ENCODE measurements at regions not wholly inside any gene's neighbourhood (a gene's known extent, or its start where the extent isn't known, plus 50 kb on each side); places are given as distances from the start of the nearest gene placed in this dataset.

DNA sequence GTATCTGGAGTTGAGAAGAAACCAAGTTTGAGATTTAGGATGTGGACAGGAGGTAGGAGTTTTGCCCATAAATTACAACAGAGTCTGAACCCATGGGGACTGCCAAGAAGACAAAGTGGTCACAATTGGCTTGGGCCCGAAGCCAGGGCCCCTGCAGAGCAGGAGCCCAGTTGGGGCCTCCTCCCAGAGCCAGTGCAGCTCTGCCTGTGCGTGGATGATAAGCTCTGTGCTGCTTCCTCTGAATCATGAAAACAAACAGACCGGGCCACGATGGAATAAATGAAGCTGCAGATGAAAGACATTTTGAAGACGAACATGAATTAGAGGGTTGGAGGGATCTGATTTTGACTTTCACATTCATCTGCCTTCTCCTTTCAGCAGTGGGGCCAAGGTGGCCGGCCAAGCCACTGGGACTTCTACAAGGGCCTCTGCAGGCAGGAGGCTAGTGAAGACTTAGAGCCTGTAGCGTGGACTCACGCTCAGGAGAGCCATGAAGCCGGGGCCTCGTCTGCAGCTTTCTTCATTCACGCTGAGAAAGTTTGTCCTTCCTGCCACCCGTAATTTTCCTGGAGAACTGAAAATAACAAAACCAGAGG is 156.8 kb upstream of the LYZL1 start:
- no peak for DNase-seq

DNA sequence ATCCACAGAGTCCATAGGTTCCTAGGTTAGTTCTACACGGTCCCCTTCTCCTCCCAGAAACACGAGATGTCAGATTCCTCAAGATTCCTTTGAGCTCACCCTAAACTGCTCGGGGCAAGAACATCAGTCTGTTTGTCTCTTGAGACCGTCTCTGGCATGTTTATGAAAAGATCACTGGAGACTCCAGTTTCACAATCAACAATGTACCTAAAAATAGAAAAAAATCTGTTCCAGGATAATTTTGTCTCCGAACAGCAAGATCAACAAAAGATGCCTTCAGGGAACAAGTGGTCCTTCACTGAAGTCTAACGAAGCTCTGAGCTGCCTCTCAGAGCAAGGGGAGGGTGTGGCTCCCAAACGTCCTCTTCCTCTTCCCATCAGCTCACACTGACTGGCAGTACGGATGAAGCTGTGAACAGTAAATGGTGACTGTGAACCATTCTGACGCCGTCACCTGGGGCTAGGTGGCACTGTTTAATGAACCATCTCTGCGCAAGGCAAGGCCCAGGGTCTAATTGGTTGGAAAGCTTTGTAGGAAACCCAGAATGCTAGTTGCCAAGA is 156.2 kb upstream of the LYZL1 start:
- no peak for DNase-seq

DNA sequence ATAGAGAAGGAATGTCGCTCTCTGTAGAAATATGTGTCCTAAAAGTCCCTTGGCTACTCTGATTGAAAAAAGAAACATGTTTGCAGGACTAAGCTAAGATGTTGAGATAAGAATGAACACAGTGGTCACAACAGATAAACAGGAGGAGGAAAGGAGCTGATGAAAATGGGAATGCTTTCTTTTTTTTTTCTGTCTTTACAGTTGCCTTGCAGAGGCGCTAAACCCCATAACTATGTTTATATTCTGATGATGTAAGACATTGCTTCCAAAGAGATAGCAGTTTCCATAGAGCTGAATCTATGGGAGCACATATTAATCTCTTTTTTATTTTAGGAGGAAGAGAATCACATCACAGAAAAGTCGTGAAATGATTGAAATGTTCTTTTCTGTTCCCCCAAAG is 153.5 kb upstream of the LYZL1 start:
- DNase-seq: no peak

DNA sequence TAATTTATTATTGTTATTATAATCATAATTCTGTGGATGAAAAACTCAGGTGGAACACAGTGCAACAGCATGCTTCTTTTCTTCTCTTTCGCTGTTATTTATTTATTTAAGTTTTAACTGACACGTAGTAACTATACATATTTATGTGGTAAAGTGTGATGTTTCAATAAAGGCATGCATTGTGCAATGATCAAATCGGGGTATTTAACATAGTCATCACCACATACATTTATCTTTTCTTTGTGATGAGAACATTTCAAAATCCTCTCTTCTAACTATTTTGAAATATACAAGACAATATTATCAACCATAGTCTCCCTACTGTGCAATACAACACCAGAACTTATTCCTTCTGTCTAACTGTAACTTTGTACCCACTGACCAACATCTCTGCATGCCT is 152.5 kb upstream of the LYZL1 start:
- no peak for DNase-seq

DNA sequence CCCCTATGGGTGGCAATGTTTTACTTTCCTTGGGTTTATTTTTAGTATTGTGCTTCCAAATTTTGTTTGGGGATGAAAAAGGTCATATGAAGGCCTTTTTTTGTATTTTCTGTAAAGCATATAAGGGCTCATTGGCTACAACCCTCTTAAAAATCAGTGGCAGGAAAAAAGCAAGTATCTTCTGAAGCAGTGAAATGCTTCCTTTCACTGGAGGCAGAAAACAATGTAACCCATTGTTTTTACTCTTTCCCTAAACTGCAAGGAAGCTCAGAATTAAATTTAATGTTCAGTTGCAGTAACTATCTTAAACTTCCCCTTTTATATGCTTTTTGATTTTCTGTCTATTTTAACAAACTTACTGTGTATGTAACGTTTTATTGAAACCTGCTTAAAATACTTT is 148.7 kb upstream of the LYZL1 start:
- no peak for DNase-seq

DNA sequence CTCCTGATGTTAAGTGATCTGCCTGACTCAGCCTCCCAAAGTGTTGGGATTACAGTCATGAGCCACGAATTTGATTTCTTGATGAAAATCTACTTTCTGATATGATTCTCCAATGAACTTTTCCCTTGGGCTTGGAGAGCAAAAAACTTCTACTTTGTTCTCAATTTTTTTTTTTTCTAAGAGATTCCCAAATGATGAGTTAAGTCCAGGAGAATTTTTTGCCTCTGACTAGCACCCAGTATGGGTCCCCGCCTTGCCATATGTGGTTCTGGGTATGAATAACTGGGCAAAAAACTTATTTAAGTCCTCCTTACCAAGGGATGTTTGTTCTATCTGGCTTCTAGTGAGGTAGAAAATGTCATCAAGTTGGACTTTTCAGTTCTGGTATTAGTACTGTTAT is 147.9 kb upstream of the LYZL1 start:
- no peak for DNase-seq

DNA sequence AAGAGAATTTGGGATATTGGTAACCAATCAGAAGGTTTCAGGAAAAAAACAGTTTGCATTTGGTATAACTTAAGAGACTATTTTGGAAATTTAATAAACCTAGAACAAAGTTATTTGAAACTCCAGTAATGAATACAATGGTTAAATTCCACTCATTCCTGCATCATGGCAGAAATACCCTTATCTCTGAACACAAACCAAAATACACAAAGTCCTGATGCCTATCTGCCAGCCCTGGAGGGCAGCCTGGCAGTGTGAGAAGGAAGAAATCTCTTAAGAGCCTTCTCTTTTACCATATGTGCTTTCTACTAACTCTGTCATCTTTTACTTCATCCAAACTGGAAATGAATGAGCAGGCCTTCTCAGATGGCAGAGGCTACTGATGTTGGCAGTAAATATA is 147.1 kb upstream of the LYZL1 start:
- no peak for DNase-seq

DNA sequence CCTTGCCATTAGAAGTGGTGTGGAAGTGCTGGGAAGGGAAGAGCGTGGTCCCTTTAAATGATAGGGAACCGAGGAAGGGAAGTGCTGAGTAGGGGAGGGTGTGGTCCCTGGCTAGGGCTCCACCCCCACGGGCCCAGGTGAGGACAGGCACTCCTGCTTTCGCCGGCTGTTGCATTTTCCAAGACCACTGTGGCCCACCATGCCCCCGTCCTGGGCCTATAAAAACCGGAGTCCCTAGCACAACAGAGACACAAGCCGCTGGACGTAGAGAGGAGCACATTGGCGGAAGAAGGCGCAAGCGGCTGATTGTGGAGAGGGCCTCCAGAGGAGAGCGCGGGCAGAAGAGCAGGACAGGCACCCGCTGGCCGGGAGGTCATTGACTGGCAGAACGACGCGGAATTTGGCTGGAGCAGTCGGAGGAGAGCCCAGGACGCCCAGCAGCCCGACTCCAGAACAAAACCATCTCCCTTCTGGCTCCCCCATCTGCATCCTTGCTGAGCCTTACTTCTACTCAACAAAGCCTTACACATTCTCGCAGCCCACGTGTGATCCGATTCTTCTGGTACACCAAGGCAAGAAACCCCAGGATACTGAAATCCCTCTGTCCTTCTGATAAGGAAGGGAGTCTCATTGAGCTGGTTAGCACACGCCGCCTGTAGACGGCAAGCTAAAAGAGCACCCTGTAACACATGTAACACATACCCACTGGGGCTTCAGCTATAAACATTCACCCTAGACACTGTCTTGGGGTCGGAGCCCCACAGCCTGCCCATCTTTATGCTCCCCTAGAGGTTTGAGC is 146.2 kb upstream of the LYZL1 start:
- DNase-seq: no peak

DNA sequence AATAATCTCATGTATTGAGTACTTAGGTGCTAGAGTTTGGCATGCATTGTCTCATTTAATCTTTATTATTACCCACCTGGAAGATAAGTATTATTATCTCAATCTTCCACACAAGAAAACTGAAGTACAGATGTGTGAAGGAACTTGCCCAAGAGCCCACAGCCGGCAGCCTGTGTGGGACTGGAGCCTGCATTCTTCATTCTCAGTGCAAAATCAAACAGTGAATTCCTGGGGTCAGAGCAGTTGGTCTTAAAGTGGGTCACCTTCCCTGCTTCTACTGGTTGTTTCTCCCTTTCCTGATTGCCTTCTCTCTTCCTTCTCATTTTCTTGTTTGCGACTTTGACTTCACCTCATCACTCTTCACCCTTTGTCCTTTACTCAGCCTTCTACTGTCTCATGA is 144.7 kb upstream of the LYZL1 start:
- DNase-seq: no peak

DNA sequence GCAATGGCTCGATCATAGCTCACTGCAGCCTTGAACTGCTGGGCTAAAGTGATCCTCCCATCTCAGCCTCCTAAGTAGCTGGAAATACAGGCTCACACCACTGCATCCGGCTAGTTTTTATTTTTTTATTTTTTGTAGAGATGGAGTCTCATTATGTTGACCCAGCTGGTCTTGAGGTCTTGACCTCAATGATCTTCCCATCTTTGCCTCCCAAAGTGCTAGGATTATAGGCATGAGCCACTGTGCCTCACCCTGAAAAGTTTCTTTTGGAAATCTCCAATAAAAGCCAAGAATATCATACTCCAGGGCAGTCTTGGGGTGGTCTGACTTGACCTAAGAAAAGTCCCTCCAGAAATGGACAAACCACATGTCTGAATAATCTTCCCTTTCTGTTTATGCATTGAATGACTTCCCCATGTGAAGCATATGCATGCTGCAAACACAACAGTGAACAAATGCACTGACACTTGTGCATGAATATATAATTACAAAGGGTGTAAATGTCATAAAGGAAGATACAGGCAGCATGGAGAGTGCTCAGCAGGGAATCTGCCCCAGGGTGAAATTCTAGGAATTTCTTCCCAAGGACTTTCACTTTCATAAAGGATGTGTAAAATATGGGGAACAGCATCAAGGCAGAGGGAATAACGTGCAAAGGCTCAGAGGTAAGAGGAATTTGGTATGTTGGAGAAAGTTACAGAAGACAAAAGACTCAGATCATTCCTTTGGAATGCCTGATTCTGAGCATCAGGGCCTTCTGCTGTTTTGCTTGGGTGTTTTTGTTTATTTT is 142.4 kb upstream of the LYZL1 start:
- DNase-seq: no peak

DNA sequence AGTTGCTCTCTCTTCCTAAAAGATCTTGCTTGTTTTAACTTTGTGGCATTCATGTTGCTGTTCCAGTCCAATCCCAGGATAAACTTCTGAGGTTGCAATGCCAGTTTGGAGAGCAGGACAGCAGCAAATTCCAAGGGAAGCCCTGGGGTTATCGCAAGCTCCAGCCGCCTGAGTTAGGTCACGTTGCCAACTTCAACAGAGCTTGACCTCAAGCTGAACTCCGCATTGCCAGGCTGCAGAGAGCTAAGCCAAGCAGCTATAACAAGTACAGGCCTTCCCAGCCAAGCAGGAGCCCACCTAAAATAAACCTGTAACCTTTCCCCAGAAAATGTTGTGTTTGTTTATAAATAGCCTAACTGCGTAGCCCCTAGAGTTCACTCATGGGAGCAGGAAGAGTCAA is 138.9 kb upstream of the LYZL1 start:
- DNase-seq: no peak

DNA sequence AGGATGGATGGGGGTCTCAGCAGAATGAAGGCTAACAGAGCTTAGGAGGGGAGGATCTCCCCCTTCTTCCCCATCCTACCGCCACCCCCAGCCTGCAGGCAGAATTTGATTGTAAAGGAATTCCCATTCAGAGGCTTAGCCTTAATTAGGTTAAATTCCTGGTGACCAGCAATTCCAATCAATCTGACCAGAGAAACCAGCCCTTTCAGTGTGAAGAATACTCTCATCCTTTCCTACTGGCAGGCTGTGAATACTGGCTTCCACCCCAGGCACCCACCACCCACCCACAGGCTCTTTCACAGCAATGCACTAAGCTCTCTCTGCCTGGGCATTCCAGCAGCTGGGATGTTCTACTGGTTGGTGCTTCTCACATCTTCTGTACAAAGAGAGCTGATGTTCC is 137.9 kb upstream of the LYZL1 start:
- no peak for DNase-seq

DNA sequence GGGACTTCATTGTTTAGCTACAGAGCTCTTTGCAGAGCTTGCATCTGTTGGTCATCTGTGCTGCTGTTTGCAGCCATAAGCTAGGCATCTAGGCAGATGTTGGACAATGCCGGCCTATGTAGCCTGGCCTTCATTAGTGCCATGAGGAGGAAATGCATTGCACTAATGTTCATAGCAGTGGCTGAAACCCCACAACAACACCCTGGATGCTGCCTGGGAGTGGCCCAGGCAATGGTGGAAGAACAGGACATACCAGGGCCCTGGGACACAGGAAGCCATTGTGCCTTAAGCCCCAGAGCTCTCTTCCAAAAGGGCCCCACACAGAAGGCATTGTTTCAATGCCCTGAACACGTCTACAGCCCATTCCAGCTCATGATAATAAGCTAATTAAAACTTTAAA is 131.5 kb upstream of the LYZL1 start:
- DNase-seq: no peak

DNA sequence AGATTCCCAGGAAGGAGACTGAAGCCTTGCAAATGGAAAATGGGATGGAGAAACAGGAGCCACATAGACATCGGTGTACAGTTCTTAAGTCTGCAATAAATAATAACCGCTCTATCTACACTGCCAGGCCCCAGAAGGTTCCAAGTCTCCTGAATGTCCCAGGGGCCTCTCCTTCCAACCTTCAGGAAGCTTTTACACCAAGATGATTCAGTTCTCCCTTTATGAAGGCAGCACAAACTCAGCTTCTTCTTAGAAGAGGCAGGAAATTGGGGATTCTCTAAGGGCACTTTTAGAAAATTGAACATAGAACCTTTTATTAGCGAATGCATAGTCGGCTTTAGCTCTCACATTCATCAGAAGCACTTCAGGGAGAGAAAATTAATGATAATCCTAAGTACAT is 130.8 kb upstream of the LYZL1 start:
- DNase-seq: no peak

DNA sequence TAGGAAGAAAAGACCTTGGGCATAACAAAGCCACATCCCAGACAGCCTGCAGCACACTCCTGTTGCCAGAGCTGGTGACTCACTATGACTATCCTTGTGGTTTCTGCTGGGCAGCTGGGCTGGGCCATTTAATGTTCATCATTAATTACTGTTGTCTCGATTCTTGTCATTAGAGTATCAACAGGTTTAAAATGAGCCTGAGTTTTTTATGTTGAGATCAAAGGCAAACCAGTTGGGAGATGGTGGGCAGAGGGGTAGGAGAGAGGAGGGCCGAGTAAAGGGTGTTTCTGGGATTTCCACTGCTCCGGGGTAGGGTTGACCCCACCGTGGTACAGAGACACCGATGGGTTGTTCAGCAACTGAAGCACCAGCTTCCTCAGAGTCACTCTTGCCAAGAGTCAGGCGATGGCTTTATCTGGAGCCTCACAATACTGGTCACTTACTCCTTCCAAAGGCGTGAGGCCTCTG is 128.7 kb upstream of the LYZL1 start:
- no peak for DNase-seq

DNA sequence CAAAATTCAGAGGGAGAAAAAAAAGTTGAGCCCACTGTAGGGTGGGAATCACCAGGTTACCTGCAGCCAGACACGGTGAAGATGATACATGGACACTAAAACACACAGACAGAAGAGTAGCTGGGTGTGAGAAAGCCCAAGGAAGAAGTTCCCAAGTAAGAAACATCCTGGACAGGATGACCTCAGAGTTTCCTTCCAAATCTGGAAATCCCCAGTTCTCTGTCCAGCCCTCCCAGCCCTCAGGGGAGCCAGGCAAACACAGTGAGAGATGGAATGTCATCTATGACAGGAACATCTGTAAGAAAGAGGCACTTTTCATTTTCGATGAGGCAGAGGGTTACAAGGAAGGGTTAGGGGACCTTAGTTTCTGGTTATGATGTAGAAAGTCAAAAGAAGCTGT is 125.1 kb upstream of the LYZL1 start:
- no peak for DNase-seq

DNA sequence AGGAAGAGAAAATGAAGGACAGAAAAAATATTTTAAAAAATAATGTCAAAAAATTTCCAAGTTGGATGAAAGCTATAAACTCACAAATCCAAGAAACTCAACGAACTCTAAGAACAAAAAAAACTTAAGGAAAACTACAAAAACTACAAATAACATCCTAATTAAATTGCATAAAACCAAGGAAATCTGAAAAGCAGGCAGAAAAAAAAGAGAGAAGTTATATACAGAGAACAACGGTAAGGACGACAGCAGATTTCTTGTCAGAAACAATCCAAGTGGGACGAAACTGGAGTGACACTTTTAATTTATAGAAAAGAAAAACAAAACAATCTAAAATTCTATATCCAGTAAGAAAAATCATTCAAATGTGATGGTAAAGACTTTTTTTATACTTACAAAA is 122.2 kb upstream of the LYZL1 start:
- no peak for DNase-seq

DNA sequence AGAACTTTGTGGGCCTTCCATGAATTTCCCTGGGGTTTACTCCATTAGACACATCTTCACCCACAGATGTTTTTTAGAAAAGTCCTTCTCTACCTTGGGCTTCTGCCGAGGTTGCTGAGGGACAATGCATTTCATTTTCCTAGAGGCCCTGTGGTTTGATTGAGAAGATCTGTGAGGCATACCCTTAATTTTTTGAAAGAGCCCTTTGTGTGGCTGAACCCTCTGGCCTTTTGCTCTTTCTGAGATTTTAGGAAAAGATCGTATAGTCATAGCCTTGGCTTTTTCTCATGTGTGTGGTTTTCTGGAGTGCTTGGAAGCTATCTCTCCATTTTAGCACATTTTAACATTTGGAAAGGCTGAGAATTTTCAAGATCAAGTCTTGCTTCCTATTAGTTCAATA is 119.8 kb upstream of the LYZL1 start:
- no peak for DNase-seq

DNA sequence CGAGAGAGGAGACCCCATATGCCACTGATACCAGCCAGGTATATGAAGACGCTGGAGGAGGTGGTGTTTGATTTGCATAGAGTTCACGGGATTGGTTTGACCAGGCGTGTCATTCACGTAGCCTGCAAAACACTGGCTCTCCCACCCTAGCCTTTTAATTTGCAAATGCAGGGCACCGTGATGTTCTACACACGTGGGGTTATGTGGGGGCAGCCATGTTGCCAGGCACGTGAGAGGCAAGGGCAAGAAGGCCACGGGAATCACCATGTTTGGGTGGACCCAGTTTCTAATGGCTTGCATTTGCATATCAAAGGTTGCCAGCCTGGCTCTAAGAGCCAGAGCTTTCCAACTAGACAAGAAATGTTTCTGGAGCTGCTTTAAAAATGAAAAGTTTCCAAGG is 117.2 kb upstream of the LYZL1 start:
- no peak for DNase-seq

DNA sequence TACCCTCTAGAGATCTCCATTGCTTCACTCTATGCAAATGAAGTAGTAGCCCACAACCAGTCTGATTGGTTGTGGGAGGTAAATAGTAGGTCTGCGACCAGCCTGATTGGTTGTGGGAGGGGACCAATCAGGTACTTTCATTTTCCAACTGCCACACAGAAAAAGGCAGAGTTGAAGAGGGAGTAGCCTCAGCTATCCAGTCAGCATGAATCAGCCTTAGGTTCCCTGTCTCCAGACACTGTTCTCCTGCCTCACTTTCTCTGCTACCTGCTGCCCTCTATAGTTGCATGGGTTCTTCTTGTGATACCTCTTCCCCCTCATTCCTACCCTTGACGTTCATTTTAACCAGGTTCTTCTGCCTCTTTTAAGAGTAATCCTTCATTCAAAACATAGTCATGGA is 114.5 kb upstream of the LYZL1 start:
- DNase-seq: no peak

DNA sequence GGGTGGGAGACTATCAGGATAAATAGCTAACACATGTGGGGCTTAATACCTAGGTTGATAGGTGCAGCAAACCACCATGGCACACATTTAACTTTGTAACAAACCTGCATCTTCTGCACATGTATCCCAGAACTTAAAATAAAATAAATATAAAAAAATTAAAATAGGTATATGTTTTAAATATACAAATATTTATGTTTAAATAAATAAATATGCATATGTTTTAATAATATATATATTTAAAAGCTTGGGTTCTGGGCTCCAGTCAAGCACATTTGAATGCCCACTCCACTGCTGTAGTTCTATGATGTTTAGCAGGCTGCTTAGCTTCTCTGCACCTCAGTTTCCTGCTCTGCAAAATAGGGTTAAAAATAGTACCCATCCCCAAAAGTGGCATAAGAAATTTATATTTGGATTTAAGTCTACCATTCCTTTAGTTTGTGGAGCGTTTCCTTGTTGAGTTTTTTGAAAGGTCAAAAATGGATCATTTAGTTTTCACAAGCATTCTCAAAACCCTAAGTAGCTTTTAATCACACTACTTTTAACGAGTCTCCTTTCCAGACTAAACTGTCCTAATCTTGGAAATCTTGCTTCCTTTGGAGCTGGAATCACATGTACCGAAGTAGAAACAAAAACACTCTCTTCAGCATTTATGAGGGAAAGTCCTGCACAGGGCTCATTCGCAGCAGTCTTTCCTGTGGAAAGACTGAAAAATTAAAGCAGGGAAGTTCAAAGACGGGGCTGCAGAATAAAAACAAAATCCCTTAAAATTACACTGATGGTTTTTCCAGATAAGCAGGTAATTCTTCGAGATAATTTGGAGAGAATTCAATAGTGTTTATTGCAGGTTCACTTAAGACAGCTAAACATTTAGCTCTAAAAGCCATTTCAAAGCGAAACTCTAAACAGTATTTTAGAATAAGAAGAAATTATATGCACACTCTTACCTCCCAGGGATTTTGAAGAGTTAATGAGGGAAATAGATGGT is 111.7 kb upstream of the LYZL1 start:
- DNase-seq: no peak

DNA sequence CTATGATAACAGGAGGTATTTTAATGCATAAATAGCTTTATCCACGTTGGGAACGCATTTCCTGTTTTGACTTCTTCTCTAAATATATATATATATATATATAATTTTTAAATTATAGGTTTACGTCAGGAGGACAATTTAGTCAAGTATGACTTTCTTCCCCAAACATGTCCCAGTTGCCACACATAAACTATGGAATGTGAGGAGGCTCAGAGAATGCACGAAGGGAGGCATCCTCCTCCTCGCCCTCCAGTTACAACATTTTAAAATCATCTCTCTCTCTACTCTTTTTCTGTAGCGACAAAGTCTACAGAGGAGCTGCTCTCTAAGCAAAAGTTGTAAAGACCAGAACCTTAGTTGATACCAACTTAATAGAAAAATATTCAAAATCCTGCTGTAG is 106.9 kb upstream of the LYZL1 start:
- no peak for DNase-seq

Data from NCI-H2171 (cell line).